ENCODE measurements at regions not wholly inside any gene's neighbourhood (a gene's known extent, or its start where the extent isn't known, plus 50 kb on each side); places are given as distances from the start of the nearest gene placed in this dataset.
A peak's percentile ranks its signal among the peaks of the same experiment; 100 is the strongest.

DNA sequence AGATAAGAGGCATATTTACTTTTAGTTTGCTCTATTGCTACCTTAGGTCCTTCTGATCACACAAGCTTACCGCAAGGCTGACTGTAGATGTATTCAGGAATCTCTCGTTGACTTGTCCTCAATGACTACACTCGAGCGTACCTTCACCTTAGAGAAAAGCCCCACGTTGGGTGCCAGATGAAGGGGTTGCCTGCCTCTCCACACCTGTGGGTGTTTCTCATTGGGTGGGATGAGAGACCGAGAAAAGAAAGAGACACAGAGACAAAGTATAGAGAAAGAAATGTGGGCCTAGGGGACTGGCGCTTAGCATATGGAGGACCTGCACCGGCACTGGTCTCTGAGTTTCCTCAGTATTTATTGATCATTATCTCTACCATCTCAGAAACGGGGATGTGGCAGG is 51.8 kb downstream of the ASCL4 start:
- no peak for DNase-seq (ENCODE audit: low spot score)
- peaks cover 9% of the 10 kb centered on the region for H3K9me3 Mint-ChIP-seq (ENCODE audit: unreplicated experiment)
- peaks cover 7% of the 10 kb centered on the region for H3K36me3 Mint-ChIP-seq (ENCODE audit: low read depth, unreplicated experiment)
- H3K27me3 Mint-ChIP-seq (ENCODE audit: unreplicated experiment), result no peaks in the 10 kb centered on the region
- no peak for TF ChIP-seq CTCF (IDR thresholded peaks at IDR 0.05; ENCODE audit: unreplicated experiment)
- peaks cover 4% of the 10 kb centered on the region for H3K4me1 Mint-ChIP-seq (ENCODE audit: unreplicated experiment)
- no peak overlapping the region for H3K27ac Mint-ChIP-seq (ENCODE audit: unreplicated experiment)
- H3K4me3 Mint-ChIP-seq (ENCODE audit: unreplicated experiment), result no peak overlapping the region

DNA sequence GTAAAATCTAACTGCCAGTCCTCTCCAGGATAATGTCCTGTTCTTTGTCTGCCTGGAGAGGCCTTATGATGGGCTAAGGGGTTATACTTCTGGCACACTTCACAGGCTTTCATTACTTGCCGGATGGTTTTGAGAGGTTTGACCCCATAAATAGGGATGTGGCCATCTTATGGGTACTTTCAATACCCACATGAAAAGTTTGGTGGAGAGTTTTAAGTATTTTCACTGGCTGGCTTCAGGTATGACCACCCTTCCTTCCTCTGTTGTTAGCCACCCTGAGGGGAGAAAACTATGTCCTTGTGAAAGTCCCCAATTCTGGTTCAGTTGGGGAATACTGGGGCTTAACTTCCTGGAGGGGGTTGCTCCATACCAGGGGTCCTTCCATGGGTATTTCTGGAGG is 54.8 kb downstream of the ASCL4 start:
- Mint-ChIP-seq H3K9me3 (ENCODE audit: unreplicated experiment) (peaks cover 9% of the 10 kb centered on the region), H3K27ac (ENCODE audit: unreplicated experiment) (no peak overlapping the region), H3K36me3 (ENCODE audit: low read depth, unreplicated experiment) (peaks cover 7% of the 10 kb centered on the region), H3K27me3 (ENCODE audit: unreplicated experiment) (no peaks in the 10 kb centered on the region), H3K4me3 (ENCODE audit: unreplicated experiment) (no peak overlapping the region), H3K4me1 (ENCODE audit: unreplicated experiment) (peaks cover 4% of the 10 kb centered on the region)
- no peak for TF ChIP-seq CTCF (IDR thresholded peaks at IDR 0.05; ENCODE audit: unreplicated experiment)
- no peak for DNase-seq (ENCODE audit: low spot score)

DNA sequence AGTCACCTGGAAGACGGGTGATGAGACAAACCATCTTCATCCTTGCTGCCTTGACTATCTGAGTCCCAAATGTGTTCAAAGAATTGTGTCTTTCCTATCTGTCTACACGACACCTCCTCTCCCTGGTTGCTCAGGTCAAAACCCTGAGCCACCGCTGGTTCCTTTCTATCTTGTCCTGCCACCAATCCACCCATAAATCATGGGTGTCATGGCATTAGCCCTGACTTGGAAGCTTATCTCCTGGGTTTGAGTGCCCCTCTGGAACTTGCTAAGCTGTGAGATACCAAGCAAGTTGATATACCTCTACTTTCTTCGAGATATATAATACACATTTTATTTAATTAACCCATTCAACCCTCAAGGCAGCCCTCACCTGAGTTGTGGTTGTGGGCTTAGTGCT is 57.9 kb downstream of the ASCL4 start:
- DNase-seq (ENCODE audit: low spot score), result no peak
- no peaks in the 10 kb centered on the region for H3K9me3 Mint-ChIP-seq (ENCODE audit: unreplicated experiment)
- no peaks in the 10 kb centered on the region for H3K36me3 Mint-ChIP-seq (ENCODE audit: low read depth, unreplicated experiment)
- no peak overlapping the region for H3K4me3 Mint-ChIP-seq (ENCODE audit: unreplicated experiment)
- no peak overlapping the region for H3K27ac Mint-ChIP-seq (ENCODE audit: unreplicated experiment)
- no peak for TF ChIP-seq CTCF (IDR thresholded peaks at IDR 0.05; ENCODE audit: unreplicated experiment)
- H3K27me3 Mint-ChIP-seq (ENCODE audit: unreplicated experiment), result no peaks in the 10 kb centered on the region
- H3K4me1 Mint-ChIP-seq (ENCODE audit: unreplicated experiment), result peaks cover 4% of the 10 kb centered on the region

DNA sequence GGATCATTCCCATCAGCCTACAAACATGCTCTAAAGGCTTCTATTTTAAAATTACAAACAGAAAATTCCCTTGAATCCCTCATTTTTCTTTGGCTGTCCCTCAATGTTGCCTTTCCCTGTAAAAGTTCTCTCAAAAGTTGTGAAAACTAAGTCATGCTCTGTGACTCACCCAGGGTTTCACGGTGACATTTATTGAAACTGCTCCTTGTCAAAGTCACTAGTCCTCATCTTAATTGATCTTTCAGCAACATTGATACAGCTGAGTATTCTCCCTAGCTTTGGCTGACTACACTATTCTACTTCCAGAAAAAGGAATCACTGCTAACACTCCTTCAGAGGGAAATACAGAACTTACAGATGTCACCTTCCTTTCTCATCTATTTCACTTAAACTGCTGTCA is 65.7 kb downstream of the ASCL4 start:
- no peak for TF ChIP-seq CTCF (IDR thresholded peaks at IDR 0.05; ENCODE audit: unreplicated experiment)
- H3K36me3 Mint-ChIP-seq (ENCODE audit: low read depth, unreplicated experiment), result no peaks in the 10 kb centered on the region
- H3K27ac Mint-ChIP-seq (ENCODE audit: unreplicated experiment), result no peak overlapping the region
- peaks cover 3% of the 10 kb centered on the region for H3K4me1 Mint-ChIP-seq (ENCODE audit: unreplicated experiment)
- H3K27me3 Mint-ChIP-seq (ENCODE audit: unreplicated experiment), result no peaks in the 10 kb centered on the region
- no peaks in the 10 kb centered on the region for H3K9me3 Mint-ChIP-seq (ENCODE audit: unreplicated experiment)
- H3K4me3 Mint-ChIP-seq (ENCODE audit: unreplicated experiment), result no peak overlapping the region
- DNase-seq (ENCODE audit: low spot score), result no peak

DNA sequence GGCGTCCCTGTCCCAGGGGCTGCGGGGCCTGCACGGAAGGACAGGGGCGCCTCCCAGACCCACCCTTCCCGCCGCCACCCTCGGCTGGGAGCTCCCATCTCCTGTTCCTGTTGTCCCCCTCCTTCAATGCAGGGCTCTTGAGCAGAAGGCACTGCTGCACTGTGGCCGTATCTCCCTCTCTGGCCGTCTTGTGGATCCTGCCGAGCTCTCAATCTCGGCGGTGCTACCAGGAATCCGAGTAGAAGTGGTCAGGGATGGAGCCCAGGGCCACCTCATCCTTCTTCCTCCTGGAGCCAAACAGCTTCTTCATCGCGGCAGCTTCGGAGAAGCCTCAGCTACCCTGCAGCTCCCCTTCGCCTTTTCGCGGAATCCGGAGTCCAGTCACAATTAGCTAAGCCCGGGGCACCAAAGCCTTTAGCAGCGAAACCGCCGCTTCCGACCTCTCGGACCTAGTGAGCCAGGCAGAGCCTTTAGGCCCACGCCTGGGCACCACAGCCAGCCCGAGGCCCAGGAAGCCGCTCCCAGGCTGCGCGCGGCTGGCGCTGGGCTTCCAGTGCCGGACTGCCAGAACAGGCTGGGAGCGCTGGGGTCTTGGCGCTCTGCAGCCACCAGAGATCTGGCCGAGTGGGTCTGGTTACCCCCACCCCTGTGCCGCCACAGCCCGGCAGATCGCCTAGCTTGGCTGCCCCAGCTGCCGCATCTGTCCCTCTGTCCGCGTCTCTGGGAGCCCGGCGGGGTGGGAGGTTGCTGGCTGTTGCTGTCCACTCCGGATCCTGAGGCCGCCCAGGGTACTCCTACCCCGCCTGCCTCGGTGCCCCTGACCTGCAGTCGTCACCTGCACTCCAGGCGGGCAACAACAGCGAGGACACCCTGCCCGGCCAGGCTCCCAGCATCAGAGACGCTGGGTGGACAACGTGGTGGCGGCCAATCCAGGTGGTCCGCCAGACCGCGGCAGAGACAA is 69.1 kb downstream of the ASCL4 start:
- Mint-ChIP-seq H3K9me3 (ENCODE audit: unreplicated experiment) (no peaks in the 10 kb centered on the region), H3K36me3 (ENCODE audit: low read depth, unreplicated experiment) (no peaks in the 10 kb centered on the region), H3K27me3 (ENCODE audit: unreplicated experiment) (peaks cover 6% of the 10 kb centered on the region), H3K4me3 (ENCODE audit: unreplicated experiment) (peak overlapping the region; percentile 79), H3K27ac (ENCODE audit: unreplicated experiment) (no peak overlapping the region), H3K4me1 (ENCODE audit: unreplicated experiment) (peaks cover 27% of the 10 kb centered on the region)
- DNase-seq (ENCODE audit: low spot score), result peak; percentile 37
- TF ChIP-seq CTCF (IDR thresholded peaks at IDR 0.05; ENCODE audit: unreplicated experiment), result no peak

Data from endothelial cell (in vitro differentiated cells).